ENCODE measurements at regions not wholly inside any gene's neighbourhood (a gene's known extent, or its start where the extent isn't known, plus 50 kb on each side); places are given as distances from the start of the nearest gene placed in this dataset.

DNA sequence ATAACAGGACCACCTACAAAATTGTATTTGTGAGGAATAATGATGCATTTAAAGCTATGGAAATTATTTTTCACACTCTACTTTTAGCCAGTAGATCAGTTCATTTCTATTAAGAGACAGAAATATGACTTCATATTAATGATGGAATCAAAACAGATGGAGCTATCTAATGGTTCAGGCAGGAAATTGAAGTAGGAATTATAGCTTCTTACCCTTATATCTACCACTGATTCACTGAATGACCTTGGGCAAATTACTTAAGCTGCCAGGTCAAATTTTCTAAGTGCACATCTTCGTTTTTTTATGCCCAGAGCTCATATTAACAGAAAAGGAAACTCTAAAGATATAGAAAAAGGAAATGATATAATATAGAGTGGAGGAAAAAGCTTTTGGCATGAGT, 323.1 kb downstream of the PCDH10 start:
- Mint-ChIP-seq H3K4me1 (ENCODE audit: low read depth) (no peaks in the 10 kb centered on the region), H3K27me3 (no peaks in the 10 kb centered on the region), H3K36me3 (ENCODE audit: low read depth) (no peaks in the 10 kb centered on the region), H3K4me3 (no peak overlapping the region), H3K27ac (no peak overlapping the region), H3K9me3 (peaks cover 3% of the 10 kb centered on the region)
- ChIA-PET CTCF (no interaction called here), POLR2A (no interaction called here)
- intact Hi-C loops (cut with DNase I, micrococcal nuclease) = no loop called here
- Histone ChIP-seq H3K9me3 (ENCODE audit: control insufficient read depth in 1 of 2, insufficient read depth in 1 of 2, low read length in 2 of 2) (peaks cover 0 to 4% of the 10 kb centered on the region in 2 experiments), H3K4me1 (ENCODE audit: insufficient read depth, low read length) (no peaks in the 10 kb centered on the region), H3K27ac (ENCODE audit: low read depth in 1 of 2, low read length in 2 of 2) (no peak overlapping the region), H3K27me3 (ENCODE audit: control insufficient read depth in 1 of 2, insufficient read depth in 2 of 2, low read length in 2 of 2) (no peaks in the 10 kb centered on the region), H3K36me3 (ENCODE audit: insufficient read depth, low read length) (no peaks in the 10 kb centered on the region), H3K4me3 (ENCODE audit: low read length) (no peak overlapping the region)
- DNase-seq = no peak
- ATAC-seq (ENCODE audit: poor library complexity) = no peak
- TF ChIP-seq, protein P1, sequence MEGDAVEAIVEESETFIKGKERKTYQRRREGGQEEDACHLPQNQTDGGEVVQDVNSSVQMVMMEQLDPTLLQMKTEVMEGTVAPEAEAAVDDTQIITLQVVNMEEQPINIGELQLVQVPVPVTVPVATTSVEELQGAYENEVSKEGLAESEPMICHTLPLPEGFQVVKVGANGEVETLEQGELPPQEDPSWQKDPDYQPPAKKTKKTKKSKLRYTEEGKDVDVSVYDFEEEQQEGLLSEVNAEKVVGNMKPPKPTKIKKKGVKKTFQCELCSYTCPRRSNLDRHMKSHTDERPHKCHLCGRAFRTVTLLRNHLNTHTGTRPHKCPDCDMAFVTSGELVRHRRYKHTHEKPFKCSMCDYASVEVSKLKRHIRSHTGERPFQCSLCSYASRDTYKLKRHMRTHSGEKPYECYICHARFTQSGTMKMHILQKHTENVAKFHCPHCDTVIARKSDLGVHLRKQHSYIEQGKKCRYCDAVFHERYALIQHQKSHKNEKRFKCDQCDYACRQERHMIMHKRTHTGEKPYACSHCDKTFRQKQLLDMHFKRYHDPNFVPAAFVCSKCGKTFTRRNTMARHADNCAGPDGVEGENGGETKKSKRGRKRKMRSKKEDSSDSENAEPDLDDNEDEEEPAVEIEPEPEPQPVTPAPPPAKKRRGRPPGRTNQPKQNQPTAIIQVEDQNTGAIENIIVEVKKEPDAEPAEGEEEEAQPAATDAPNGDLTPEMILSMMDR (IDR thresholded peaks at IDR 0.05) = no peak

DNA sequence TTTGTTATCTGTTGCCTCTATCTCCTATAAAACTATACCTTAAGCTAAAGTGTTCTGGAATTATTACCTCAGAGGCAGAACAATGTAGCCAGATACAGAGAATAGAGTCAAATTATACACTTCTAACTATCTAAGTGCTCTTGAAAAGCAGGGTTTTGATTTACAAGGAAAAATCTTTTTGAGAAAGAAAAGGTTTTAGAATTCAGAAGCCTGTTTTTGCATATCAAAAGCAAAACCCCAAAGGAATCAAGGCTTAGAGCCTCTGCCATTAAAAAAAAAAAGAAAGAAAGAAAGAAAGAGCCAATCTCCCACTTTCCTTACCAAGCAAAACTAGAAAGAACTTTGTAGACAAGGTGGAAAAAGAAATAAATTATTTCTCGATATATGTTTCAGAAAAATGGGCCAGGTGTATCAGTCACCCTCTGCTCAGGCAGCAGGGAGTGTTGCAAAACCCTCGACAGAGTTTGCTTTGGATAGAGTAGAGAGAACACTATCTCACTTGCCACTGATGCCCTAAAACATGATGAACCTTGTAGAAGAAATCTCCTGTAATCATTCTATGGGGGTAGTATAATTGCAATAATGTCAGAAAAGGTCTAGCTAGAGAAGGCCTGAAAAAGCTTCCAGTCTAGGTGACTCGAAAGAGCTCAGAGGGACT, 318.3 kb downstream of the PCDH10 start:
- H3K9me3 ChIP-seq (ENCODE audit: control insufficient read depth in 1 of 2, insufficient read depth in 1 of 2, low read length in 2 of 2) = no peaks in the 10 kb centered on the region
- H3K4me3 ChIP-seq (ENCODE audit: low read length) = no peak overlapping the region
- intact Hi-C loops (cut with DNase I, micrococcal nuclease) = no loop called here
- Mint-ChIP-seq H3K27me3 (no peaks in the 10 kb centered on the region), H3K27ac (no peak overlapping the region), H3K4me1 (ENCODE audit: low read depth) (no peaks in the 10 kb centered on the region), H3K9me3 (peaks cover 3% of the 10 kb centered on the region), H3K36me3 (ENCODE audit: low read depth) (no peaks in the 10 kb centered on the region), H3K4me3 (no peak overlapping the region)
- H3K4me1 ChIP-seq (ENCODE audit: insufficient read depth, low read length) = no peaks in the 10 kb centered on the region
- ChIA-PET CTCF (no interaction called here), POLR2A (no interaction called here)
- H3K36me3 ChIP-seq (ENCODE audit: insufficient read depth, low read length) = no peaks in the 10 kb centered on the region
- H3K27ac ChIP-seq (ENCODE audit: low read depth in 1 of 2, low read length in 2 of 2) = no peak overlapping the region
- no peaks in the 10 kb centered on the region for H3K27me3 ChIP-seq (ENCODE audit: control insufficient read depth in 1 of 2, insufficient read depth in 2 of 2, low read length in 2 of 2)
- TF ChIP-seq, protein P1 (IDR thresholded peaks at IDR 0.05) = no peak
- DNase-seq (no peak), ATAC-seq (ENCODE audit: poor library complexity) (no peak)

DNA sequence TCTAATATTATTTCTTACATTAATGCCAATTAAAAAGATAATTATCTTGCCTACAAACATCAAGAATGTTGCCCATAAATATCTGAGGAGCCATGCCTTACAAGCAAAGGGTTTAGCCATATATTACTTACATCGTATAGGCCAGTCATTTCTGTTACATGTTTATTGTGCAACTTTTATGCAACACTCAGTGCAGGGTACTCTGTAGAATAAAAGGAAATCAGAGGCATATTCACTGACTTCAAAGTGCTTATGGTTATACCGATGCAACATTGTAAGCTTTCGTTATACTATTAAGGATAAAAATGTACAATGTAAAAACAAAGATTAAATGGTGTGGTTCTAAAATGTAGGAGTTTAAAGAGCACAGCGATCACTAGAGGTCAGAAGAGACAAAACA, 315.9 kb downstream of the PCDH10 start:
- TF ChIP-seq, protein P1 (IDR thresholded peaks at IDR 0.05) = no peak
- Histone ChIP-seq H3K36me3 (ENCODE audit: insufficient read depth, low read length) (no peaks in the 10 kb centered on the region), H3K4me1 (ENCODE audit: insufficient read depth, low read length) (no peaks in the 10 kb centered on the region), H3K27ac (ENCODE audit: low read depth in 1 of 2, low read length in 2 of 2) (no peak overlapping the region), H3K27me3 (ENCODE audit: control insufficient read depth in 1 of 2, insufficient read depth in 2 of 2, low read length in 2 of 2) (no peaks in the 10 kb centered on the region), H3K4me3 (ENCODE audit: low read length) (no peak overlapping the region), H3K9me3 (ENCODE audit: control insufficient read depth in 1 of 2, insufficient read depth in 1 of 2, low read length in 2 of 2) (peaks cover 0 to 4% of the 10 kb centered on the region in 2 experiments)
- intact Hi-C loops (cut with DNase I, micrococcal nuclease) = no loop called here
- Mint-ChIP-seq H3K27me3 (no peaks in the 10 kb centered on the region), H3K27ac (no peak overlapping the region), H3K4me1 (ENCODE audit: low read depth) (no peaks in the 10 kb centered on the region), H3K4me3 (no peak overlapping the region), H3K9me3 (peaks cover 5% of the 10 kb centered on the region), H3K36me3 (ENCODE audit: low read depth) (no peaks in the 10 kb centered on the region)
- CTCF ChIA-PET = no interaction called here
- DNase-seq (no peak), ATAC-seq (ENCODE audit: poor library complexity) (no peak)
- POLR2A ChIA-PET = no interaction called here
